DOHH2 (cell line): ENCODE measurements at regions not wholly inside any gene's neighbourhood (a gene's known extent, or its start where the extent isn't known, plus 50 kb on each side); places are given as distances from the start of the nearest gene placed in this dataset.

Experiments used
- EZH2phosphoT487 ChIP-seq: fragments of 200-600 bp; sonication (generic); IDR thresholded peaks from 2 replicates; pipeline ENCODE4 v1.6.1; 2017; ENCODE audit warnings: borderline replicate concordance, mild to moderate bottlenecking, antibody characterized with exemption, low read length, moderate library complexity, mixed read lengths
- TF ChIP-seq, protein P1 (sequence below): fragments of 200-600 bp; sonication (generic); IDR thresholded peaks from one replicate; pipeline ENCODE4 v1.5.1; 2014; ENCODE audit warnings: antibody characterized with exemption, mild to moderate bottlenecking, low read depth, low read length; ENCODE audit not compliant: poor library complexity, severe bottlenecking

DNA sequence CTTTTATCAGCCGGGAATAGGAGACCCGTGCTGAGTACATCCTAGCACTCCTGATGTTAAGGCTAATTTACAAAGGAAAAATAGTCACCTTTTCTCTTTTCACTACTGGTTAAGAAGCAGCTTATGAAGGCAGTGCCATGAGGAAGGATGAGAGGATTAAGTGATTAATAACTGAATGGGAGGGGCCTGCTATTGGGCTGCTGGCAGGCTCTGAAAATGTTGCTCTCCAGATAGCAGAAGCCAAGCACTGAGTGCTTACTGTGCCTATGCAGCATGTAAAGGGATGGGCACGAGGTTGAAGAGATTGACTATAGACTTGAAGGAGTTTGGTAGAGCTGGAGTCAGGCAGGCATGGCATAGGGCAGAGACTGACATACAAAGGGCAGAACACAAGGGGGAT lies 282.4 kb upstream of the THSD7B start:
- TF ChIP-seq, protein P1, sequence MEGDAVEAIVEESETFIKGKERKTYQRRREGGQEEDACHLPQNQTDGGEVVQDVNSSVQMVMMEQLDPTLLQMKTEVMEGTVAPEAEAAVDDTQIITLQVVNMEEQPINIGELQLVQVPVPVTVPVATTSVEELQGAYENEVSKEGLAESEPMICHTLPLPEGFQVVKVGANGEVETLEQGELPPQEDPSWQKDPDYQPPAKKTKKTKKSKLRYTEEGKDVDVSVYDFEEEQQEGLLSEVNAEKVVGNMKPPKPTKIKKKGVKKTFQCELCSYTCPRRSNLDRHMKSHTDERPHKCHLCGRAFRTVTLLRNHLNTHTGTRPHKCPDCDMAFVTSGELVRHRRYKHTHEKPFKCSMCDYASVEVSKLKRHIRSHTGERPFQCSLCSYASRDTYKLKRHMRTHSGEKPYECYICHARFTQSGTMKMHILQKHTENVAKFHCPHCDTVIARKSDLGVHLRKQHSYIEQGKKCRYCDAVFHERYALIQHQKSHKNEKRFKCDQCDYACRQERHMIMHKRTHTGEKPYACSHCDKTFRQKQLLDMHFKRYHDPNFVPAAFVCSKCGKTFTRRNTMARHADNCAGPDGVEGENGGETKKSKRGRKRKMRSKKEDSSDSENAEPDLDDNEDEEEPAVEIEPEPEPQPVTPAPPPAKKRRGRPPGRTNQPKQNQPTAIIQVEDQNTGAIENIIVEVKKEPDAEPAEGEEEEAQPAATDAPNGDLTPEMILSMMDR = no peak
- no peak for TF ChIP-seq EZH2phosphoT487
